ENCODE measurements at regions not wholly inside any gene's neighbourhood (a gene's known extent, or its start where the extent isn't known, plus 50 kb on each side); places are given as distances from the start of the nearest gene placed in this dataset.

DNA sequence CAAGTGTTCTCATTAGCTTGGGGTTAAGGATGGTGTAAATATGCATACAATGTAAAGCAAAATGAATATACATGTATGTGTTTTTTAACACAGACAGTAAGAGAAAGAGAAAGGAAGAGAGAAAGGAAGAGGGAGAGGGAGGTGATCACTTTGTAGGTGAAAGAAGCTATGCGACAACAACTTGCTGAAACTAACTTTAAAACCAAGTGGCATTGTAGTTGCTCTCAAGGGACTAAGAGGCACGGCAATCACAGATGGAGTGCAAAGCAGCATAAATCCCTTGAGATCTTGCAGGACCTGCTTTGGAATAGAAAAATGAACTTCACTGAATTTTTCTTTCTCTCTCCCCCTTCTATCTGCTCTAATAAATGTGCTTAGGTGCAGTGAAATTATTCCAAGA, 1665.0 kb upstream of the TENM3 start:
- no peak for DNase-seq (ENCODE audit: low spot score)

- no peak for DNase-seq (ENCODE audit: low spot score)
Measured at GRCh38 chr4:180581061-180581460, 1662.1 kb upstream of the TENM3 start.

GRCh38 chr4:180587379-180587778, 1655.8 kb upstream of the TENM3 start:
- no peak for DNase-seq (ENCODE audit: low spot score)

DNA sequence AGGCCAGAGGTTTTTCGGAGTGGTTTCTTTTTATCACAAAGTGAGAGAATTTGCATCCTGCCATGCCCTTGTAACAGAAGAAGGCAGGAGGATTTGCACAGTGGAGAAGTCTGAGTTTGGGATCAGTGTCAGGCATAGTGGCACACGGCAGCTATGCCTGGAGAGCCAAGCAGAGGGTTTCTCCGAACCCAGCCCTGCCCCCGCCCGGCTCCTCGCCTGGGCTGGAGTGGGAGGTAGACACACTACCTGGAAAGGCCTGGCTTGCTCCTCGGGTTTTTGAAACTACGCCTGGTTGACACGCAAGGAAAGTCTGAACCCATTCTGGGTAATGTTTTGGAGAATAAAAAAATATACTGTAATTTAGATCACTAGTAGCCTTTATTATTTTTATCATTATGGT, 1653.6 kb upstream of the TENM3 start:
- DNase-seq (ENCODE audit: low spot score) = no peak

DNA sequence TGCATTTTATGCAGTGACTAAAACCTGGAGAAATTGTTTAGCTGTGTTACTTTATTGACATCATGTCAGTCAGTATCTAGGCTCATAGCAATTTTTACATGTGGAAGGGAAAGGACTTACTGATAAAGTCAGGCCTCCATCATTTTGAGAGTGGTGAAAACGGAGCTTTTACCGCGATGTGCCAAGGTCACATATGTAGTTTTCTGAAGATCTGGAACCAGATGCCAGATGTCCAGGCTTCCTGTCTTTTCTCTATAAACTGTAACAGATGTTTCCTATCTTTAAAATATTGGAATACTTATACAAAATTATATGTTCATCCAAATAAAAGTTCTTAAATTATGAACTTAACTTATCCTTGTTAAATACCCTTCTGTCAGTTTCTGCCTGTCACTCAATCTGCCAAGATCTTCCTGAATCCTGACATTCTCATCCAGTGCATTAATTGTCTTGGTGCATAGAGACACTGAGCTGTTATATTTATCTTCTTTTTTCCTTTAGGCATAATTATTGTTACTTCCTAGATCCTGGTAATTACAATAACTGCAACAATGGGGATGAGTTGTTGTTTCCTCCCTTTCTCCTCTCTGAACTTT, 1646.2 kb upstream of the TENM3 start:
- DNase-seq (ENCODE audit: low spot score) = no peak

DNA sequence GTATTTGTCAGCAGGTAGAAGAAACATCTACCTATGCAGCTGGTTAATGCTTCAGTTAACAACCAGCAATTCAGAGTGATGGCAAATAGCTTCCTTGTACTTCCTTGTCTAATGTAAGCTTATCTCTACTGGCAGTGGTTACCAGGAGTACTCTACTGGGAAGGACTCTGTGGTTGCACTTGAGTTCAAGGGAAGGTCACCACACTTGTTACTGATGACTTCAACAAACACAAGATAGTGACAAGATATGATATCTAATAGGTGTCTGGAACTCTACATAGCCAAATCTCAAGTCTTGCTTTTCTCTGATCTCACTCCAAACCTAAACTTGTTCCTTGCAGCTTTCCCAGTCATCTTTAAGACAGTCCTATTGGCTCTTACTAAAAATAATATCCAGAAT, 1644.9 kb upstream of the TENM3 start:
- DNase-seq (ENCODE audit: low spot score) = no peak

GRCh38 chr4:180603791-180604190, 1639.4 kb upstream of the TENM3 start:
- no peak for DNase-seq (ENCODE audit: low spot score)

GRCh38 chr4:180610324-180610723, 1632.9 kb upstream of the TENM3 start:
- no peak for DNase-seq (ENCODE audit: low spot score)

- DNase-seq (ENCODE audit: low spot score) = no peak
Measured at GRCh38 chr4:180615746-180616145, 1627.5 kb upstream of the TENM3 start.

- DNase-seq (ENCODE audit: low spot score) = no peak
Measured at GRCh38 chr4:180617196-180617595, 1626.0 kb upstream of the TENM3 start.

DNA sequence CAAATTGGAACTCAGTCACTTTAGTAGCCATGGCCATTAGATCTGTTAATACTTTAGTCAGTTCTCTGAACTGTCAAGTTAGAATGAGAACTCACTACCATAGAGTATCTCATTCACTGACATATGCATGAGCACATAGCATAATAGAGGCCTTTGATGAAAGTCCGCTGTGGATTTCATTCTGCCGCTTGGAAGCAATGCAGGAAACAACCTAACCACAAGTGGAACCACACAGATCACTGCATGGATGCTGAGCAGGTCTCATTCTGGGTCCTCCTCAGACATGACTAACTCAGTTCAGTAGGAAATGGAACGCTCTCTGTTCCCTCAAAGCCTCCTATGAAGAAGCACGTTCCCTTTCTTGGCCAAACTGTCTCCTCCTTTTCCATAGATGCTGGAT, 1624.8 kb upstream of the TENM3 start:
- no peak for DNase-seq (ENCODE audit: low spot score)

- DNase-seq (ENCODE audit: low spot score) = no peak
Measured at GRCh38 chr4:180619440-180619839, 1623.8 kb upstream of the TENM3 start.

- DNase-seq (ENCODE audit: low spot score) = no peak
Measured at GRCh38 chr4:180622254-180622653, 1620.9 kb upstream of the TENM3 start.

DNA sequence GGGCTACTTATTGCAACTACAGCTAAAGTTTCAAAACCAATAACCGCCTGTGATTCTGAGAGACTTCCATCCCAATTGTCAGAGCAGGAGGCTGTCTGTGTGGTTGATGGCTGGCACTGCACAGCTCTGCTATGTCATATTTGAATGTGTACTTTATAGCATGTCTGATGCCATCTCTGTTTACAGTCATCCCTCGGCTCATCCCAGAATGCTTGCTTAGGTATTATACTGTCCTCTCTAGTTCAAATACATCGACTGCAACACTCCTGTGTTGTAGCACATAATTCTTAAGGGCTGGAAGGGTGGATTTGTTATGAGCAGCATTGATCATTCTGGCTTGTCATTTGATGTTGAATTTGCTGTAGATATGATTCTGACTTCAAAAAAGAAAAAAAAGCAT, 1617.5 kb upstream of the TENM3 start:
- no peak for DNase-seq (ENCODE audit: low spot score)

- DNase-seq (ENCODE audit: low spot score) = no peak
Measured at GRCh38 chr4:180630012-180630665, 1613.1 kb upstream of the TENM3 start.

DNA sequence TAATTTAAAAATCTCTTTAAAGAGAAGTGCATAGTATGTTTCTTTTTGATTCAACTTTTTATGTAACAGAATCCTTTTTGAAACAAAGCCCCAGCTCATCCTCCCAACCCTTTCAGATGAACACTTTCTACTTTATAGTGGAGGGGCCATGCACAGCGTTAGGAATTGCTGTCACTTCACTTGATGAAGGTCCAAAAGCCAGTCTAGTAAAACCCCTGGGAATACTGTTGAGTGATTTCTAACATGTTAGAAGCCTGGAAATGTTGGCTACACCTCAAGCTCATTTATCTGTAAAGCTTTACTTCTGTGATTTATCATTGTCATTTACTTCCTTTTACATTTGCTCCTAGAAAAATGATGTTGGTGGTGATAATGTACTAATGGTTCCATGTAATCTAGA, 1608.9 kb upstream of the TENM3 start:
- DNase-seq (ENCODE audit: low spot score) = no peak

DNA sequence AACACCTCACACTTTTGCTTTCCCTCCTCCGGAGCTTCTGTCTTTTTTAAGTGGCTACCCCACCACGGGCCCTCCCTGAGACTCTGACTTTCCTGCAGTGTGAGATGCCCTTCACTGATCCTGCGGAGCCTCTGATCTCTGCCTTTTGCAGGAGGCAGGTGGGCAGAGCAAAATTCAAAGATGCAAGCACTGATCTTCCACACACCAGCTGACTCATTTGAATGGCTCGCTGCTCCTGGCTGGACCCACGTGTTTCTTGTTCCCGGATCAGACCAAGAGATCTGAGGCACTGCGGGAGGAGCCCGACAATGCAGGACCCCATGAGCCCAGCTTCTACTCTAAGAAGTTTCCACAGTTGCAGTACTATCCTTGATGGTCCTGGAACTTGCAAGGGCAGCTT, 1607.9 kb upstream of the TENM3 start:
- no peak for DNase-seq (ENCODE audit: low spot score)

- DNase-seq (ENCODE audit: low spot score) = no peak
Measured at GRCh38 chr4:180636696-180637404, 1606.4 kb upstream of the TENM3 start.

- DNase-seq (ENCODE audit: low spot score) = no peak
Measured at GRCh38 chr4:180637616-180638015, 1605.6 kb upstream of the TENM3 start.

- DNase-seq (ENCODE audit: low spot score) = no peak
Measured at GRCh38 chr4:180640193-180640592, 1603.0 kb upstream of the TENM3 start.

- DNase-seq (ENCODE audit: low spot score) = no peak
Measured at GRCh38 chr4:180641495-180641894, 1601.7 kb upstream of the TENM3 start.

DNA sequence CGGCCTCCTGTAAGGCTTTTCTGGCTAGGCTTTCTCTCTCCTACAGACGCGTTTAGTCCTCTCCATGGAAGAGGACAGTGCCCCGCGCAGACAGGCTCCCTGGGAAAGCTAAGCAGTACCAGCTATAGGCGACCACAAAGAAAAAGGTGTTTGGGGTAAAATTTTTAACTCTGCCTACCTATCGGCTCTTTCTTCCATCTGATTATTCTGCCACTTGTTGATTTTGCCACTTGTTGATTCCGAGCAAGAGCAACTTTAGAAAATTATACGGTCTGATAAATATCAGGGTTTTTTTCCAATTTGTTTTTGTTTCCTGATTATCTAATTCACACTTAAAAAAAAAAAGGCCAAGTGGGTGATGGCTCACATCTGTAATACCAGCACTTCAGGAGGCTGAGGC, 1600.5 kb upstream of the TENM3 start:
- no peak for DNase-seq (ENCODE audit: low spot score)

GRCh38 chr4:180650273-180650672, 1592.9 kb upstream of the TENM3 start:
- DNase-seq (ENCODE audit: low spot score) = no peak

GRCh38 chr4:180652533-180652932, 1590.7 kb upstream of the TENM3 start:
- no peak for DNase-seq (ENCODE audit: low spot score)
